ENCODE measurements at regions not wholly inside any gene's neighbourhood (a gene's known extent, or its start where the extent isn't known, plus 50 kb on each side); places are given as distances from the start of the nearest gene placed in this dataset.

- no peak overlapping the region for H3K4me3 ChIP-seq (ENCODE audit: low read depth, low read length)
- H3K79me2 ChIP-seq, result no peaks in the 10 kb centered on the region
- no peaks in the 10 kb centered on the region for H3K27me3 ChIP-seq (ENCODE audit: control insufficient read depth, insufficient read depth, low read length)
These were observed 162.5 kb upstream of the TLE4 start for GRCh38 chr9:79409182-79409823.

GRCh38 chr9:79425840-79426239 lies 145.9 kb upstream of the TLE4 start:
- Histone ChIP-seq H3K4me1 (no peaks in the 10 kb centered on the region), H3K4me3 (ENCODE audit: low read depth, low read length) (no peak overlapping the region), H3K36me3 (ENCODE audit: control insufficient read depth, insufficient read depth, low read length) (no peaks in the 10 kb centered on the region), H3K27me3 (ENCODE audit: control insufficient read depth, insufficient read depth, low read length) (no peaks in the 10 kb centered on the region), H2AFZ (no peak overlapping the region), H3K9ac (no peak overlapping the region), H3K9me3 (ENCODE audit: control insufficient read depth, low read length) (no peaks in the 10 kb centered on the region), H3K79me2 (no peaks in the 10 kb centered on the region), H3K27ac (no peak overlapping the region), H3K4me2 (ENCODE audit: low read length) (no peak overlapping the region)
- TF ChIP-seq, protein P1, sequence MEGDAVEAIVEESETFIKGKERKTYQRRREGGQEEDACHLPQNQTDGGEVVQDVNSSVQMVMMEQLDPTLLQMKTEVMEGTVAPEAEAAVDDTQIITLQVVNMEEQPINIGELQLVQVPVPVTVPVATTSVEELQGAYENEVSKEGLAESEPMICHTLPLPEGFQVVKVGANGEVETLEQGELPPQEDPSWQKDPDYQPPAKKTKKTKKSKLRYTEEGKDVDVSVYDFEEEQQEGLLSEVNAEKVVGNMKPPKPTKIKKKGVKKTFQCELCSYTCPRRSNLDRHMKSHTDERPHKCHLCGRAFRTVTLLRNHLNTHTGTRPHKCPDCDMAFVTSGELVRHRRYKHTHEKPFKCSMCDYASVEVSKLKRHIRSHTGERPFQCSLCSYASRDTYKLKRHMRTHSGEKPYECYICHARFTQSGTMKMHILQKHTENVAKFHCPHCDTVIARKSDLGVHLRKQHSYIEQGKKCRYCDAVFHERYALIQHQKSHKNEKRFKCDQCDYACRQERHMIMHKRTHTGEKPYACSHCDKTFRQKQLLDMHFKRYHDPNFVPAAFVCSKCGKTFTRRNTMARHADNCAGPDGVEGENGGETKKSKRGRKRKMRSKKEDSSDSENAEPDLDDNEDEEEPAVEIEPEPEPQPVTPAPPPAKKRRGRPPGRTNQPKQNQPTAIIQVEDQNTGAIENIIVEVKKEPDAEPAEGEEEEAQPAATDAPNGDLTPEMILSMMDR (IDR thresholded peaks at IDR 0.05), result no peak

More at GRCh38 chr9:79409182-79409823, 162.5 kb upstream of the TLE4 start:
- no peak overlapping the region for H3K4me2 ChIP-seq (ENCODE audit: low read length)
- no peaks in the 10 kb centered on the region for H3K36me3 ChIP-seq (ENCODE audit: control insufficient read depth, insufficient read depth, low read length)
- no peak overlapping the region for H2AFZ ChIP-seq
- H3K9ac ChIP-seq, result no peak overlapping the region
- H3K4me1 ChIP-seq, result no peaks in the 10 kb centered on the region
- H3K27ac ChIP-seq, result no peak overlapping the region
- H3K9me3 ChIP-seq (ENCODE audit: control insufficient read depth, low read length), result no peaks in the 10 kb centered on the region
- TF ChIP-seq, protein P1 (IDR thresholded peaks at IDR 0.05), result no peak

GRCh38 chr9:79428422-79428821 lies 143.3 kb upstream of the TLE4 start:
- H3K9ac ChIP-seq, result no peak overlapping the region
- H3K4me3 ChIP-seq (ENCODE audit: low read depth, low read length), result no peak overlapping the region
- H3K27ac ChIP-seq, result no peak overlapping the region
- H3K4me1 ChIP-seq, result no peaks in the 10 kb centered on the region
- TF ChIP-seq, protein P1 (IDR thresholded peaks at IDR 0.05), result no peak
- H3K4me2 ChIP-seq (ENCODE audit: low read length), result no peak overlapping the region
- no peak overlapping the region for H2AFZ ChIP-seq
- H3K36me3 ChIP-seq (ENCODE audit: control insufficient read depth, insufficient read depth, low read length), result no peaks in the 10 kb centered on the region
- no peaks in the 10 kb centered on the region for H3K79me2 ChIP-seq
- no peaks in the 10 kb centered on the region for H3K9me3 ChIP-seq (ENCODE audit: control insufficient read depth, low read length)
- no peaks in the 10 kb centered on the region for H3K27me3 ChIP-seq (ENCODE audit: control insufficient read depth, insufficient read depth, low read length)

DNA sequence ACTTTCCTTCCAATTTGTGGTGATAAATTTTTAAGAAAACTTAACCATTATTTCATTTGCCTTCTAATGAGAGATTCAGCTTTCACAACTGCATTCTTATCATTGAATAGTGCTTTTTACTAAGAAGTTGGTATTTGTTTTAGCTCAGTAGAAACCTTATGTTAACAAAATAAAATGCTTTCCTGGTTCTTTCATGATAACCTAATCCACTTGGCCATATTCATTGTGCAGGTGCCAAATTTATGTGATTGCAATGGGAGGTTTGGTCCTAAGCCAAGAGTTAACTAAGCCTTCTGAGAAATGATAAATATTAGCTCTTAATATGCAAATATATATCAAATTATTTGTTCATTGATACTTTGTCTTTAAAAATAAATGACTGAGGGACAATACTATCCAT lies 141.1 kb upstream of the TLE4 start:
- H3K4me1 ChIP-seq, result no peaks in the 10 kb centered on the region
- H3K27me3 ChIP-seq (ENCODE audit: control insufficient read depth, insufficient read depth, low read length), result no peaks in the 10 kb centered on the region
- no peaks in the 10 kb centered on the region for H3K79me2 ChIP-seq
- H3K9me3 ChIP-seq (ENCODE audit: control insufficient read depth, low read length), result no peaks in the 10 kb centered on the region
- H3K4me3 ChIP-seq (ENCODE audit: low read depth, low read length), result no peak overlapping the region
- H2AFZ ChIP-seq, result no peak overlapping the region
- TF ChIP-seq, protein P1 (IDR thresholded peaks at IDR 0.05), result no peak
- no peak overlapping the region for H3K9ac ChIP-seq
- no peak overlapping the region for H3K4me2 ChIP-seq (ENCODE audit: low read length)
- no peaks in the 10 kb centered on the region for H3K36me3 ChIP-seq (ENCODE audit: control insufficient read depth, insufficient read depth, low read length)
- no peak overlapping the region for H3K27ac ChIP-seq

DNA sequence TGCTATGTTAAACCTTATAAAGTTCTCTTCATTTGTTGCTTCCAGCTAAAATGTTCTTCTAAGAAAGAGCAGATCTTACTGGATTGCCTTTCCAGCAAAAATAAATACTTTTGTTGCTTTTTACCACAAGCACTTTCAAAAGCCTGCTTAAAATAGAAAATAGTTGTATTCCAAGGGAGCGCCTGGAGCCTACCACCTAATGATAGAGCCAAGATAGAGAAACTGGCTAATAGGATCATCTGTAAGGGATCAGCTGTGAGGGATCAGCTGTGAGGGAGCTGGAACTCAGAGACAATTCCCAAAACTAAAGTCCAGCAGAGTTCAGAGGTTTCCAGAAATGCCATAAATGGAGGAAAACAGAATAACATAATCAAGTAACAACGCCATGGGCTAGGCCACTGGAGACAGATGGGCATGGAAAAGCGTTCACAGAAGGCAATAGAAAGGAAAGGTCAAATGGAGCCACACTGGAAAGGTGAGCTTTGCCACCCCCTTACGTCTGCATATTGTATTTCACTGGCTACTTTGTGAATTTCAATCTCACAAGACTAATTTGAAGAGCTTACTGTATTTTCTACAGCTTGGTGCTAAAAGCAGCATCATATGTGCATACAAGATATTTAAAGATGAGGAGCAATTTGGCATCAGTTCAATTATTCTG lies 140.6 kb upstream of the TLE4 start:
- Histone ChIP-seq H2AFZ (no peak overlapping the region), H3K4me2 (ENCODE audit: low read length) (no peak overlapping the region), H3K9ac (no peak overlapping the region), H3K9me3 (ENCODE audit: control insufficient read depth, low read length) (no peaks in the 10 kb centered on the region), H3K79me2 (no peaks in the 10 kb centered on the region), H3K27me3 (ENCODE audit: control insufficient read depth, insufficient read depth, low read length) (no peaks in the 10 kb centered on the region), H3K4me3 (ENCODE audit: low read depth, low read length) (no peak overlapping the region), H3K36me3 (ENCODE audit: control insufficient read depth, insufficient read depth, low read length) (no peaks in the 10 kb centered on the region), H3K27ac (no peak overlapping the region), H3K4me1 (no peaks in the 10 kb centered on the region)
- TF ChIP-seq, protein P1 (IDR thresholded peaks at IDR 0.05), result no peak
